ENCODE measurements at regions not wholly inside any gene's neighbourhood (a gene's known extent, or its start where the extent isn't known, plus 50 kb on each side); places are given as distances from the start of the nearest gene placed in this dataset.

- no peak for DNase-seq (ENCODE audit: low read depth in 1 of 2, low spot score in 1 of 2)
- H3K27me3 ChIP-seq (ENCODE audit: insufficient read depth, poor library complexity, severe bottlenecking), result no peaks in the 10 kb centered on the region
- no peak overlapping the region for H3K4me3 ChIP-seq (replicated peaks; ENCODE audit: insufficient read depth, low read length)
- H3K27ac ChIP-seq (replicated peaks), result no peak overlapping the region
- TF ChIP-seq POLR2AphosphoS5 (IDR thresholded peaks at IDR 0.05; ENCODE audit: low read depth) (no peak), CTCF (IDR thresholded peaks at IDR 0.05; ENCODE audit: insufficient read depth, low read length) (no peak), SPI1 (IDR thresholded peaks at IDR 0.05; ENCODE audit: borderline replicate concordance, low read depth) (no peak), GABPA (IDR thresholded peaks at IDR 0.05; ENCODE audit: low read depth) (no peak), REST (IDR thresholded peaks at IDR 0.05; ENCODE audit: insufficient replicate concordance, low read depth) (no peak)
Measured at GRCh38 chr9:95642189-95642588, 125.4 kb upstream of the PTCH1 start.

- no peak for DNase-seq (ENCODE audit: low read depth in 1 of 2, low spot score in 1 of 2)
- TF ChIP-seq REST (IDR thresholded peaks at IDR 0.05; ENCODE audit: insufficient replicate concordance, low read depth), result no peak
- no peak for TF ChIP-seq CTCF (IDR thresholded peaks at IDR 0.05; ENCODE audit: insufficient read depth, low read length)
- no peak for TF ChIP-seq SPI1 (IDR thresholded peaks at IDR 0.05; ENCODE audit: borderline replicate concordance, low read depth)
- no peak for TF ChIP-seq POLR2AphosphoS5 (IDR thresholded peaks at IDR 0.05; ENCODE audit: low read depth)
- no peak for TF ChIP-seq GABPA (IDR thresholded peaks at IDR 0.05; ENCODE audit: low read depth)
Measured at GRCh38 chr9:95641586-95641985, 124.8 kb upstream of the PTCH1 start.

GRCh38 chr9:95640336-95640735 lies 123.6 kb upstream of the PTCH1 start:
- Histone ChIP-seq H3K4me3 (replicated peaks; ENCODE audit: insufficient read depth, low read length) (no peak overlapping the region), H3K27me3 (ENCODE audit: insufficient read depth, poor library complexity, severe bottlenecking) (no peaks in the 10 kb centered on the region), H3K27ac (replicated peaks) (no peak overlapping the region)
- no peak for DNase-seq (ENCODE audit: low read depth in 1 of 2, low spot score in 1 of 2)
- TF ChIP-seq SPI1 (IDR thresholded peaks at IDR 0.05; ENCODE audit: borderline replicate concordance, low read depth) (no peak), GABPA (IDR thresholded peaks at IDR 0.05; ENCODE audit: low read depth) (no peak), POLR2AphosphoS5 (IDR thresholded peaks at IDR 0.05; ENCODE audit: low read depth) (no peak), CTCF (IDR thresholded peaks at IDR 0.05; ENCODE audit: insufficient read depth, low read length) (no peak), REST (IDR thresholded peaks at IDR 0.05; ENCODE audit: insufficient replicate concordance, low read depth) (no peak)

More at GRCh38 chr9:95641586-95641985, 124.8 kb upstream of the PTCH1 start:
- H3K27me3 ChIP-seq (ENCODE audit: insufficient read depth, poor library complexity, severe bottlenecking), result no peaks in the 10 kb centered on the region
- no peak overlapping the region for H3K27ac ChIP-seq (replicated peaks)
- no peak overlapping the region for H3K4me3 ChIP-seq (replicated peaks; ENCODE audit: insufficient read depth, low read length)

All from HL-60 (cell line).